ENCODE measurements at regions not wholly inside any gene's neighbourhood (a gene's known extent, or its start where the extent isn't known, plus 50 kb on each side); places are given as distances from the start of the nearest gene placed in this dataset.

GRCh38 chr1:232184561-232185530, 445.1 kb downstream of the SIPA1L2 start:
- TF ChIP-seq CTCF (IDR thresholded peaks at IDR 0.05): no peak
- no peak for TF ChIP-seq POLR2A (IDR thresholded peaks at IDR 0.05; ENCODE audit: low read depth)
- TF ChIP-seq POLR2AphosphoS5 (IDR thresholded peaks at IDR 0.05): no peak
- TF ChIP-seq EP300 (IDR thresholded peaks at IDR 0.05): no peak

All from esophagus muscularis mucosa (tissue), 4 donors.